GM21717 (cell line): ENCODE measurements at regions not wholly inside any gene's neighbourhood (a gene's known extent, or its start where the extent isn't known, plus 50 kb on each side); places are given as distances from the start of the nearest gene placed in this dataset.

Experiments
- ATAC-seq: cut with Tn5 transposase; IDR thresholded peaks from one replicate; pipeline ENCODE4 v1.9.1; 2021; ENCODE audit warnings: mild to moderate bottlenecking, moderate library complexity; ENCODE audit not compliant: unreplicated experiment

- ATAC-seq = no peak
Observed at GRCh38 chr7:22659741-22660140, 67.3 kb upstream of the IL6 start.

GRCh38 chr7:22658031-22658430, 69.0 kb upstream of the IL6 start:
- no peak for ATAC-seq

- no peak for ATAC-seq
Observed at GRCh38 chr7:22657479-22657878, 69.5 kb upstream of the IL6 start.

DNA sequence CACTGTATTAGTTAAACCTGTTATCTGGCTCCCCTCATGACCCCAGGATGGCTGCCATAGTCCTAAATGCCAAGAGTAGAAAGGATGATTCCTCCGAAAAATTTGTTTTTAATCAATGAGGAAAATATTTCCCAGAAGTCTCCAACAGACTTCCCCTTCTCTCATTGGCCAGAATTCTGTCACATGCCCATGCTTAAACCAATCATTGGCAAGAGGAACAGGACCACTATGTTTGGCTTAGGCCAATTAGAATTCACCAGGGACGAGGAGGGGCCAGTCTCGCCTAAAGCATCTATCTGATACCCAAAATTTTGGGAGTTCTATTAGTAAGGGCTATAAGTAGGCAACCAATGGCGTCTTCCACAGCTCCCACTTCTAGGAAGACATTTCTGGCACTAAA, 71.2 kb upstream of the IL6 start:
- ATAC-seq = no peak

DNA sequence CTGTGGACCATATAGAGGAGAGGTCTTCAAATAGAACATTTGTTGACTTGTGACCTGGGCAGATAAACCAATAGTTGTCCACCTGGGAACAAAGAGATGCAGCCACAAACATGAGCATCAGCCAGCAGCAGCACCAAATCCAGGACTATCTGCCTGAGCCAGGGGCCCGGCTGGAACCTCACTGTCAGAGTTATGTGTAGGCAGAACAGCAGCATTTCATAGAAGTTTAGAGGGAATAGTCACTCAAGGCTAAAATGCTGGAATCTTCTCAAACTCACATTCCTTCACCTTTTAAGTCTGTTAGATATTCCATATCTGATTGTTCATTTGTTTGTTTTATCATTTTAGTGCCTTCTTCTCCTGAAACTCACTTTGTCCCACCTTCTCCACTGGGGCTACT, 72.2 kb upstream of the IL6 start:
- no peak for ATAC-seq

GRCh38 chr7:22653951-22654350, 73.0 kb upstream of the IL6 start:
- no peak for ATAC-seq

- no peak for ATAC-seq
Observed at GRCh38 chr7:22651534-22652243, 75.3 kb upstream of the IL6 start.

GRCh38 chr7:22651036-22651435, 76.0 kb upstream of the IL6 start:
- no peak for ATAC-seq

- ATAC-seq = no peak
Observed at GRCh38 chr7:22649686-22650085, 77.3 kb upstream of the IL6 start.

- no peak for ATAC-seq
Observed at GRCh38 chr7:22647451-22648257, 79.3 kb upstream of the IL6 start.

DNA sequence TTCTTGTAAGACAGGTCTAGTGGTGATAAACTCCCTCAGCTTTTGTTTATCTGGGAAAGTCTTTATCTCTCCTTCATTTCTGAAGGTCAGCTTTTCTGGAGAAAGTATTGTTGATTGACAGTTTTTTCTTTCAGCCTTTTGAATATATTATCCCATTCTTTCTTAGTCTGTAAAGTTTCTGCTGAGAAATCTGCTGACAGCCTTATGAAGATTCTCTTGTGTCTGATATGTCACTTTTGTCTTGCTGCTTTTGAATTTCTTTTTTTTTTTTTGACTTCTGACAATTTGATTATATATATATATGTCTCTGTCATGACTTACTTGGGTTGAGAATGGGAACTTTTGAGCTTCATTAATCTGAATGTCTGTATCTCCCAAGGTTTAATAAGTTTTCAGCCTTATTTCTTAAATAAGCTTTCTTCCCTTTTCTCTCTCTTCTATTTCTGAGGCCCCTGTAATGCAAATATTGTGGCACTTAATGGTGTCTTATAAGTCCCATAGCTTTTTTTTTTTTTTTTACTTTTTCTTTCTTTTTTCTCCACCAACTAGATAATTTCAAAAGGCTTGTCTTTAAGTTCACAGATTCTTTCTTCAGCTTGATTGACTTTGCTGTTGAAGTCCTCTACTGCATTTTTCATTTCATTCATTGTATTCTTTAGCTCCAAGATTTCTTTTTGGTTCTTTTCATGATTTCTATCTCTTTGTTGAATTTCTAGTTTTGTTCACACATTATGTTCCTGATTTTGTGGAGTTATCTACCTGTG, 81.4 kb upstream of the IL6 start:
- no peak for ATAC-seq

DNA sequence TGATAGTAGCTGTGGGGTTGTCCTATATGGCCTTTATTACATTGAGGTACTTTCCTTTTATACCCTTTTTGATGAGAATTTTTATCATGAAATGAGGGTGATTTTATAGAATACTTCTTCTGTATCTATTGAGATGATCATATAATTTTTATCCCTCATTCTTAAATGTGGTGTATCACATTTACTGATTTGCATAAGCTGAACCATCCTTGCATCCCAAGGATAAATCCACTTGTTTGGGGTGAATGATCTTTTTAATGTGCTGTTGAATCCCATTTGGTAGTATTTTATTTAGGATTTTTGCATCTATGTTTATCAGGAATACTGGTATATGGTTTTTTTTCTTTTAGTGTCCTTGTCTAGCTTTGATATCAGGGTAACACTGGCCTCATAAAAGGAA, 84.5 kb upstream of the IL6 start:
- no peak for ATAC-seq

GRCh38 chr7:22640269-22640668, 86.7 kb upstream of the IL6 start:
- ATAC-seq = peak; percentile 97

GRCh38 chr7:22639396-22639795, 87.6 kb upstream of the IL6 start:
- no peak for ATAC-seq

- ATAC-seq = no peak
Observed at GRCh38 chr7:22635349-22635748, 91.7 kb upstream of the IL6 start.

GRCh38 chr7:22633954-22634474, 93.0 kb upstream of the IL6 start:
- no peak for ATAC-seq

DNA sequence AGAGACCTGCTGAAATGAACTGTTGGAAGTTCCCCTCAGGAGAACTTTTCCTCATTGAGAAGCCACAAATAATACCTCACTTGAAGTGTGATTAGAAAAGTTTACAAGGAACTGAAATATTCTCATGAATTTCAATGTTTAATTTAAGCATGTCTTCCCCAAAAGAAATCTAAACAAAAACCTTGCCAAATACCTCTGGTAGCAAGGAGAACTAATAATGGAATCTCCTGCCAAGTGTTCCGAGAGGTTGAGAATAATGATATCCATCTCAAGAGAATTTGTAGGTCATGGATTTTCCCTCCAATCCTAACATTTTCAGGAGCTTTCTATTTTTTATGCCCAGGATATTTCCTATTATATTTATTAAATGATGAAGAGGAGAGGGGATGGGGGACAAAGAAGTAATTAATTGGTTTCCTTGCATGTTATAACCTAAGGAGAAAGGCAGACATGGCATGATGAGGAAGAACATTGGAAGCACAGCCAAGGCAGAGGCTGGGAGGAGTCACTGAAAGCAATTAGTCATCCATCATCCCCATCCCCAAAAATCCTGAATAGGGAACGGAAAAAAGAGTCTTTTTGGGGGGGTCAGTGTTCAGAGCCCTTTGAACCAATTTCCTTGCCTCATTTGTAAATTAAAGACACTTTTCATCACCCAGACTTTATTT, 93.6 kb upstream of the IL6 start:
- ATAC-seq = no peak

DNA sequence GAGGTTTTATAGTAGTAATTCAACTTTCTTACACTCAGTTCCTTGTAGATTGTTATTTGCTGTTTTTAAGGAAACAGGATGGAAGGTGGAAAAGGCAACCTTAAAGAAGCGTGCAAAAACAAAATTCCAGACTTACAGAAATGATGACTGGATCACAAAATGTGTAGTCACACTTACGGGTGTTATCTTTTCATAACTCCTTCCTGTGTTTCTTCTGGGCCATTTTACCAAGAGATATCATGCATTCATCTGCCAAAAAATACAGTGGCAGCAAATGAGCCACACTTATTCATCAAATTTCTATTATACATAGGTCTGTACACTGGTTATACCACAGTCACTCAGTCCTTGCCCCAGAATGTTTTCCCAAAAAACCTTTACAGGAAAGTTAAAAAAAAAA, 94.3 kb upstream of the IL6 start:
- no peak for ATAC-seq

DNA sequence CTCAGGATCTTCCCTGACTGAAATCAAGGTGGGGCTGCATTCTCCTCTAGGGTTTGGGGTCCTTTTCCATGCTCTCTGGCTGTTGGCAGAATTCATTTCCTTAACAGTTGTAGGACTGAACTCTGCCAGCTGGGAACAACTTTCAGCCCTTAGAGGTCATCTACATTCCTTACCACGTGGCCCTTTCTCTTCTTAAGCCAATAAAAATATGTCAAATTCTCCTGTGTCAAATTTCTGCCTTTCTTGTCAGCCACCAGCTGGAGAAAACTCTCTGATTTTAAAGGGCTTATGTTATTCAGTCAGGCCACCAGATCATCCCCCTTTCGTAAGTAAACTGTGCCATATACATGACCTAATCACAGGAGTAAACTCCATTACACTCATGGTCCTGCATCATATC, 95.3 kb upstream of the IL6 start:
- no peak for ATAC-seq

- no peak for ATAC-seq
Observed at GRCh38 chr7:22630069-22630468, 96.9 kb upstream of the IL6 start.

DNA sequence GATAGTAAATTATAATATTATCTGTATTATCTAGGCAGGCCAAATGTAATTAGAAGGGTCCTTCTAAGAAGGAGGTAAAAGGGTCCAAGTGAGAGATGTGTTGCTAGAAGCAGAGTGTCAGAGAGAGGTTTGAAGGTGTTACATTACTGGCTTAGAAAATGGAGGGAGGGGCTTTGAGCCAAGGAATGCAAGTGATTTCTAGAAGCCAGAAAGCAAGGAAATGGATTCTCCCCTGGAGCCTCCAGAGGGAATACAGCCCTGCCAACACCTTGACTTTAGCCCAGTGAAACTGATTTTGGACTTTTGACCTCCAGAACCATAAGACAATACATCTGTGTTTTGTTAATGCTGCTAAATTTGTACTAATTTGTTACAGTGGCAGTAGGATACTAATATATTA, 97.9 kb upstream of the IL6 start:
- ATAC-seq = no peak
